ENCODE measurements at regions not wholly inside any gene's neighbourhood (a gene's known extent, or its start where the extent isn't known, plus 50 kb on each side); places are given as distances from the start of the nearest gene placed in this dataset.
A peak's percentile ranks its signal among the peaks of the same experiment; 100 is the strongest.
"Not testable (repeated sequence)": the region's sequence is repeated elsewhere in the genome, so short reads cannot be mapped to it uniquely, and the experiment has no call there.

DNA sequence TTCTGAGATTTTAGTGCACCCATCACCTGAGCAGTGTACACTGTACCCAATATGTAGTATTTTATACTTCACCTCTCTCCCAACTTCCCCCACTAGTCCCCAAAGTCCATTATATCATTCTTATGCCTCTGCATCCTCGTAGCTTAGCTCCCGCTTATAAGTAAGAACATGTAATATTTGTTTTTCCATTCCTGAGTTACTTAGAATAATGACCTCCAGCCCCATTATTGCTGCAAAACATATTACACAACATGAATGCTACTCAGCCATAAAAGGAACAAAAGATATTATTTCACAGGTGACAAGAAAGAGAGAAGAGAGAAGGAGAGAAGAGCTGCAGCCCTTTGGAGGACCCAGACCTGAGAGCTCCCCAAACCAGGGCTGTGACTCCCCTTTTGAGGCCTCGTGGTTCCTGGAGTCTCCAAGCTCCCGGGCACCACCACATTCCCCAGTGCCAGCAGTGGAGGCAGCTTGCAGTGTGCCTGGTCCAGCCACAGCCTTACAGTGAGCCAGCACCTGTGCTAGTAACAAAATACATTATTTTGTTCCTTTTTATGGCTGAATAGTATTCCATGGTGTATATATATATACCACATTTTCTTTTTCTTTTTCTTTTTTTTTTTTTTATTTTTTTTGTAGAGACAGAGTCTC lies 194.5 kb upstream of the DAB2 start:
- in situ Hi-C loops (cut with HindIII; ENCODE audit: low pct_ligation_motif_present, low pct_unique_long_range_greater_than_20kb, low sequenced_read_pairs): no loop called here
- no peak for DNase-seq

DNA sequence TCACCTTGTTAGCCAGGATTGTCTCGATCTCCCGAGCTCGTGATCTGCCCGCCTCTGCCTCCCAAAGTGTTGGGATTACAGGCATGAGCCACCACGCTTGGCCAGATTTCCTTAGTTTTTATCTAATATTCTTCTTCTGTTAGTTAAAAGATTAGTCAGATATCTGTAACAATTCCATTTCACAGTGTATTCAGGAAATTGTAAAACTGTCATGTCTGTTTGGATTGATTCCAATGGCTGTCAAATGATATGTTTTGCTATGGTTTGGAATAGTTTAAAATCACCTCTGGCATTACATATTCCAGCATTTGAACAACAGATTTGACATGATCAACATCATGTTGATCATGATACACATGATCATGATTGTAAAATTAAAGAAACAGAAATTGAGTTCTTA lies 193.6 kb upstream of the DAB2 start:
- DNase-seq: no peak
- in situ Hi-C loops (cut with HindIII; ENCODE audit: low pct_ligation_motif_present, low pct_unique_long_range_greater_than_20kb, low sequenced_read_pairs): no loop called here

DNA sequence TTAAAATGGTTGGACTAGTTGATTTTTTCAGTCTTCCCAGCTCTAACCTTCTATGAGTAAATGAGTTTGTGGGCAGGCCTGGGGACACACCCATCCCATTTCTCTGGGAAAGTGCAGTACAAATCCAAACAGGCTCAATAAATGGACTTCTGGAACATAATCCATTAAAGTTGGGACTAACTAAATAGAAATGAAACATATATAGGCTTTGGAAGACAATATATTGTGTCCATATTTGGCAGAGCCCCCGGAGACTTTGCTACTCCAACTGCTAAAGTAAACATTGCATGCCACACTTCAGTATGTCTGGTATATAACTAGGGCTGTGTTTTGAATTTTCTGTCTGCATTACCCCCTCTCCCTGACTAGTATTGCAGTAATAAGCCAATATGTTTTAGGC lies 191.4 kb upstream of the DAB2 start:
- in situ Hi-C loops (cut with HindIII; ENCODE audit: low pct_ligation_motif_present, low pct_unique_long_range_greater_than_20kb, low sequenced_read_pairs): no loop called here
- no peak for DNase-seq

DNA sequence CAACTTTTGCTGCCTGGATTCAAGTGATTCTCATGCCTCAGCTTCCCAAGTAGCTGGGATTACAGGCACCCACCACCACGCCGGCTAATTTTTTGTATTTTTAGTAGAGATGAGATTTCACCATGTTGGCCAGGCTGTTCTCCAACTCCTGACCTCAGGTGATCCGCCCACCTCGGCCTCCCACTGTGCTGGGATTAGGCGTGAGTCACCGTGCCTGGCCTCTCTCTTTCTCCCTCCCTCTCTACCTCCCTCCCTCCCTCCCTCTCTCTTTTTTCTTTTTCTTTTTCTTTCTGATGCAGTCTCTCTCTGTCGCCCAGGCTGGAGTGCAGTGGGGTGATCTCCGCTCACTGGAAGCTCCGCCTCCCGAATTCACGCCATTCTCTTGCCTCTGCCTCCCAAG lies 186.3 kb upstream of the DAB2 start:
- in situ Hi-C loops (cut with HindIII; ENCODE audit: low pct_ligation_motif_present, low pct_unique_long_range_greater_than_20kb, low sequenced_read_pairs); DNase-seq: not testable (repeated sequence)

DNA sequence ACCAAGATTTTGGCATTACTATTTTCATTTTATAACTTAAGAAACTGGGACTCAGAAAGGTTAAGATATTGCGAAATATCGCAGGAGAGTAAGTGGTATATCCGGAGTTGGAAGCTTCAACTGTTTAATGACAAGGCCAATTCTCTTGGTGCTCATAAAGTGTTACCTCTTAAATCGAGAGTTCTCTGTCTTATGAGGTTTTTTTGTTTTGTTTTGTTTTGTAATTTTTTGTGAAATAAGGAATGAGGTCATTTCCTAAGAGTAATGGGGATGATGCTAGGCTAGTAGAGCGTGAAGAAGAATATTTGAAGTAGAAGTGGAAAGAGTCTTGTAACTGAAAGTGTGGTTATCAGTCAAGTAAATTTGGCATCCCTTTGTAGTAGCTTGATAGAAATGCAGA lies 183.2 kb upstream of the DAB2 start:
- no peak for DNase-seq
- in situ Hi-C loops (cut with HindIII; ENCODE audit: low pct_ligation_motif_present, low pct_unique_long_range_greater_than_20kb, low sequenced_read_pairs): no loop called here

DNA sequence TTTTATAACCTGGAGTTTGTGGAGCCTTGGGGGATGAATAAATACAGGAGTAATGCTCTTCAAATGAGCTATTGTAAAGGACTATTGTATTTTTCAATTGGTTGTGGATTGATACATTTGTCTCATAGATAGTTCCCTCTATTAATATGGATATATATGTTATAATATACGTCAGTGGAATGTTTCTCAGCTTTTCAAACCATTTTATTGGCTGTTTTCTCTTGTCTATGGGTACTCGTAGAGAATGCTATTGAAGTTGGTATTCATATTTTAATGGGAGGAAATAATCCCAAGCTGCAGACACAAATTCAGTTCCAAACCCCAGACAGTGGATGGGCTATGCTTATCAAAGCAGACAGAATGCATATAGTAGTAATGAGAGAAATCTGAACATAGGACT lies 181.8 kb upstream of the DAB2 start:
- DNase-seq: no peak
- in situ Hi-C loops (cut with HindIII; ENCODE audit: low pct_ligation_motif_present, low pct_unique_long_range_greater_than_20kb, low sequenced_read_pairs): no loop called here

DNA sequence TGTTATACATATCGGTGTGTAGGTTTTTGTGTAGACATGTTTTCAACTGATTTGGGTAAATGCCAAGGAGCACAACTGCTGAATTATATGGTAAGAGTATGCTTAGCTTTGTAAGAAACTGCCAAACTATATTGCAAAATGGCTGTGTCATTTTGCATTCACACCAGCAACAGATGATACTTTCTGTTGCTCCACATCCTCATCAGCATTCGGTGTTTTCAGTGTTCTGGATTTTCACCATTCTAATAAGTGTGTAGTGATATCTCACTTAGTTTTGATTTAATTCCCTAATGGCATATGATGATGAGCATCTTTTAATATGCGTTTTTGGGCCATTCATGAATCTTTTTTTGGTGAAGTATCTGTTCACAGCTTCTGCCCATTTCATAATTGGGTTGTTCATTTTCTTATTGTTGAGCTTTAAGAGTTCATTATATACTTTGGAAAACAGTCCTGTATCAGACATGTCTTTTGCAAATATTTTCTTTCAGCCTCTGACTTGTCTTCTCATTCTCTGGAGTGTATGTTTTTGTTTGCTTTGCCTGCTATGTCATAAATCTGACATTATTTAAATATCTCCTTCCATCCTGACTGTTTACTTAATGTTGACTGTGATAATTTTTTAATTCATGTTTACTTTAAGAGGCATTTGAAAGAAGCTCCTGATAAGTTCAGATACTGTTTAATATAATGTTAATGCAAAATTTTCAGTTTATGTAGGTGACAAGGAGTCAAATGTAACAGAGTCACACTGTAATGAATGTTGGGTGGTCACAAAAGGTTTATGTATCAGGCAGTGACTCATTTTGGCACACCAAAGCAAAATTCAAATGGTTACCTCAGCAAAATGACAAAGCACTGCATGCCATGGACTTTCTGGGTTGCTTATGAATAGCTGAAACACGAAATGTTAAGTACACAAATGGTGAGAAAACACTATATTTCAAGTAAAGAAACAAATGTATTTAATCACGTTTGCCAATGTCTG lies 181.1 kb upstream of the DAB2 start:
- DNase-seq: no peak
- in situ Hi-C loops (cut with HindIII; ENCODE audit: low pct_ligation_motif_present, low pct_unique_long_range_greater_than_20kb, low sequenced_read_pairs): no loop called here

DNA sequence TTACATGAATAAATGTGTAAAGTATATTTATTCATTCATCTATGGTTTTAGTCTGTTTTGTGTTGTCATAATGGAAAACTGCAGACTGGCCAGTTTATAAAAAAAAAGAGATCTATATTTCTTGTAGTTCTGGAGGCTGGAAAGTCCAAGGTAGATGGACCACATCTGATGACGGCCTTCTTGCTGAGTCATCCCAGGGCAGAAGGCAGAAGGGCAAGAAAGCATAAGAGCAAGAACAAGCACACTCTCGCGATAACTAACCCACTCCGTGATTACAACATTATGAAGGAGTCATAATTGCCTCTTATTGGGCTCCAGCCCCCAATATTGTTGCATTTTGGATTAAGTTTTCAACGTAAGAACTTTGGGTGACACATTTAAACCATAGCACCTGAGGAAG lies 180.4 kb upstream of the DAB2 start:
- DNase-seq: no peak
- in situ Hi-C loops (cut with HindIII; ENCODE audit: low pct_ligation_motif_present, low pct_unique_long_range_greater_than_20kb, low sequenced_read_pairs): no loop called here

DNA sequence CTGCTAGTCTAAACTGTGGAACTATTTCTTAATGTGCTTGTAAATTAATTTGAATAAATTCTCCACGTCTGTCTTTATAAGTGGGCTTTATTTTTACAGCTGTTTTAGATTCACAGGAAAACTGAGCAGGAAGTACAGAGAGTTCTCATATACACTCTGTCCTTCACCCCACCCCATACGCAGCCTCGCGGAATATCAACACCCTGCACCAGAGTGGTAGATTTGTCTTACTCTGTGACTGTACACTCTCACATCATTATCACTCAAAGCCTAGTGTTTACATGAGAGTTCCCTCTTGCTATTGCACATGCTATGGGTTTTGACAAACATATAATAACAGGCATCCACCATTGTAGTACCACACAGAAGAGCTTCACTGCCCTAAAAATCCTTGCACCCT lies 179.7 kb upstream of the DAB2 start:
- in situ Hi-C loops (cut with HindIII; ENCODE audit: low pct_ligation_motif_present, low pct_unique_long_range_greater_than_20kb, low sequenced_read_pairs): no loop called here

DNA sequence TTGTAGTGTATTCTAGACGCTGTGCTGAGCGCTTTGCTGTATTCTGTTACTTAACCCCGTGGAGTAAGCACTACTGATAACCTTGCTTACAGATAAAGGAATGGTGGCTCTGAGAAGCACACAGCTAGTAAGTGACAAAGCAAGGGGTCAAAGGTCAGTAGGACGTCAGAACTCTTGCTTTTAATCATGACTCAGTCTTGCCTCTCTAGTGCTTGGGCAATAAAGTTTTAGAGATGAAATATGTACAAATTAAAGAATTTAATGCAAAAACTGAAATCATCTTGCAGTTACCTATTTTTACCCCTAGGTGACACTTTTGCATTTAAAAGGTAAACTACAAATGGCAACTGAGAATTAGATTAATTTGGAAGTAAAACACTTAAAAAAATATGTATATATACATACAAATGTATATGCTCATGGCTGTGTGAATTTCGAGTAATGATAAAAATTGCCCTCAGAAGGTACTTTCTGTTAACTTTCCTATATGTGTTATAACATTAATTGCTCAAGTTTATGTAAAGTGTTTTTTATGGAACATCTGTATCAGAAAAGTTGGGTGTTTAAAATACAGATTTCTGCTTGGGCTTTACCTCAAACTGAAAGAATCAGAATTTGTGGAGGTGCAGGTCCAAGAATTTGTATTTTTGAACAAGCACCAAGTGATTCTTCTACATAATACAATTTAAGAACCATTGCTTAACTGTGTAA lies 175.1 kb upstream of the DAB2 start:
- in situ Hi-C loops (cut with HindIII; ENCODE audit: low pct_ligation_motif_present, low pct_unique_long_range_greater_than_20kb, low sequenced_read_pairs): no loop called here
- peak; percentile 11 for DNase-seq

More for the DNA sequence above, 179.7 kb upstream of the DAB2 start:
- no peak for DNase-seq

DNA sequence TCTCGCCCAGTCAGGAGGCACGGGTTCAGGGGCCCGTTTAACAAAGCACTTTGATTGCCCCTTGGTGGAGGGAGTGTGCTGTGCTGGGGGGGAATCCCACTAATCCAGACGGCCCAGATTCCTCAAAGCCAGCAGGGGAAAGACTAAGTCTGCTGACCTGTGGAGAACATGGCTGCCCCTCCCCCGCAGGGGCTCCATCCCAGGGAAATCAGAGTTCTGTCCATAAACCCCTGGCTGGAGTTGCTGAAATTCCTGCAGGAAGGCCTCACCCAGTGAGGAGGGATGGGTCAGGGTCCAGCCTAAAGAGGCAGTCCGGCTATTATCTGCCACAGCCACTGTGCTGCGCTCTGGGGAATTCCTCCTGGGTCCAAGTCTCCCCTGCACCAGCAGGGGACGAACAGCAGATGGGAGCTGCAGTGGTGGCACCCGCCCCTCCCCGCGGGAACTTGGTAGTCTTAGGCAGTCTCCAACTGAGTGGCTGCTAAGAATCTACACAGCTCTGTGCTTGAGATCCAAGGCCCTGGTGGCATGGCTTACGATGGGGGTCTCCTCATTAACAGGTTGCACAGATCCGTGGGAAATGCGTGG lies 174.0 kb upstream of the DAB2 start:
- in situ Hi-C loops (cut with HindIII; ENCODE audit: low pct_ligation_motif_present, low pct_unique_long_range_greater_than_20kb, low sequenced_read_pairs): no loop called here
- DNase-seq: no peak

DNA sequence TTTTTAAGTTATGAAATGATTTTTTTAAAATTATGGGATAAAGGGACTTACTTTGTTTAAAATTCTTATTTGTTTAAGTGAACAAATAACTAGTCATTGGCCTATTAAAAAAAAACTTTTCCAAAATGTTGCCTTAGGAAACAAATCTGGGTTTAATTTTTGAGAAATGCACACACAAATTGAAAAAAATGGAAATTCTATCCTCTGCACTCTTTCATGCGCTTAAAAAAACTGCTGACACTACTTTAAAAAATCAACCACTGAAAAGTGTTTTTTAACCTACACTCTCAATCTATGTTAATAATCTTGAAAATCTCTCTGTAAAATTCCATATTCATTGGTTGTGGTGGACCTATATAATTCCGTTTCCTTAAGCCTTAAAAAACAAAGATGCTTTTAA lies 163.4 kb upstream of the DAB2 start:
- DNase-seq: no peak
- in situ Hi-C loops (cut with HindIII; ENCODE audit: low pct_ligation_motif_present, low pct_unique_long_range_greater_than_20kb, low sequenced_read_pairs): no loop called here

DNA sequence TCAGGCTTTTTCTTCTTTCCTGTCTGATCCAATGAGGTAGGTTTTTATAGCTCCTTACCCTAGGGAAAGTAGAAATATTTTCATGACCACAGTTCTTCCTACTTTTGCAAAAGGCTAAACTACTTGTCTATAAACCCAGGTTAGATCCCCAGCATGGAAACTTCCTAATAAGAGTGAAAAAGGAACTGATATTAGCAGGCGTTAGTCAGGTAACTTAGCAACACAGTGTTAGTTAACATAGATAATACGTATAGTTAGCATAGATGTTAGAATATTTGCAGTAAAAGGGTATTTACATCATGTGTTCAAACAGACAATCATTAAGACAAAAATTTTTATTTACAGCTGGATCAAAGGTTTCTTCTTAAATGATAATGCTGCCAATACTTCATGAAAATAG lies 162.9 kb upstream of the DAB2 start:
- no peak for DNase-seq
- in situ Hi-C loops (cut with HindIII; ENCODE audit: low pct_ligation_motif_present, low pct_unique_long_range_greater_than_20kb, low sequenced_read_pairs): no loop called here

DNA sequence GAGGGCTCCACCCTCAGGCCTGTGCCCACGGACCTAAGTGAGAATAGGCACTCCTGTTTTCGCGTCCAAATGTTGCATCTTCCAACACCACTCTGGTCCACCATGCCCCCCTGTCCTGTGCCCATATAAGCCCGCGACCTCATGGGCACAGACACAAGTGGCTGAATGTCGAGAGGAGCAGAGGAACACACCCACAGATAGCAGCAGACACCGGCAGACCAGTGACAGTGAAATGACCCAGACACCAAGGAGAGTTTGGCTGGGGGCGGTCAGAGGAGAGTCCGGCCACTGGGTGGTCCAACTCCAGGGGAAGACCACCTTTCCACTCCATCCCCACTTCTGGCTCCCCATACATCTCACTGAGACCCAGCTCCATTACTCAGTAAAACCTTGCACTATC lies 161.4 kb upstream of the DAB2 start:
- DNase-seq: no peak
- in situ Hi-C loops (cut with HindIII; ENCODE audit: low pct_ligation_motif_present, low pct_unique_long_range_greater_than_20kb, low sequenced_read_pairs): no loop called here

DNA sequence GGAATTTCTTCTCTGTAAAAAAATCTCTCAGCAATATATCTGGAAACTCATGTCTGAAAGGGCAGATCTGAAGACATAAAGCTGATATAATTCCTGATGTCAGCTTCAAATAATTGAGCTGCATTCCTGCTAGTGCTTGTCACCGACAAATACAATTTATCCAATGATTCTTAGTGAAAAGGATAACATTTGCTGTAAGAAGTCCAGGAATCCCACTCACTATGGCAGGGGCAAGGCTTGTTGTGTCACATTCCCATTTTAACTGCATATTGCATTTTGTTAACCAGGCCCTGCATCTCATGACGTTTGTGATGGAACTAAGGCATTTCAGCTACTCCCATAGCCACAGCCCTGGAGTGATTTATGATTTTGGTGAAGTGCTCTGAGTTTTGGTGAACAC lies 160.1 kb upstream of the DAB2 start:
- DNase-seq: no peak
- in situ Hi-C loops (cut with HindIII; ENCODE audit: low pct_ligation_motif_present, low pct_unique_long_range_greater_than_20kb, low sequenced_read_pairs): no loop called here

DNA sequence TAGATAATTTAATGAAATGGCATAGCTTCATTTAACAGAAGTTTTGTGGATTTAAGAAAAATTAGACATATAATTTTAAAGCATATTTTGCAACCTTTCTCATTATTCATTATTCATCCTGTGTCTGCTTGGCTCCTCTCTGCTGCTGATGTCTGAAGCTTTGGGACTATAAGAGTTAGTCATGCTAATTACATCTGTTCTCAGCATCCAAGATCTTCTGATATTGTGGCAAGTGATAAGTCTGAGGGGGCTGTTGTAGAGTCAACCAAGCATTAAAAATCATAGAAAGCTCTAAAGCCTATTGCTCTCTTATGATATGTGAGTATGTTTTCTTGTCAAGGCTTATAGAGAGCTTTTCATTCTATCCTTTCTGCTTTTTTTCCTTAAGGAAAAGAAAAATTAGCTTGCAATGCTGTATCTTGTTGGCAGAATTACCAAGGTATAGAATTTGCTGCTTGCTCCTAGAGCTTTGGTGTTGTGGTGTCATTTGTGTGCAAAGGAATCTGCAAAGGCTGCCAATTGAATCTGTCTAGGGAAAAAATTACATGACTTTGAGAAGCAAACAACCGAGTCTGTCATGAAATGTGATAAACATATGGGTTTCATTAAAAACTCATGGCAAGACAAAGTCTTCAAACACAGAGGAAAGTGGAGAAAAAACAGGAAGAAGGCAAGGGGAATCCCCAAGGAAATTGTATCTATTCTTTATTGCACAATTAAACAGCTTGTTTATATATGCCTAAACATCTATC lies 156.1 kb upstream of the DAB2 start:
- no peak for DNase-seq
- in situ Hi-C loops (cut with HindIII; ENCODE audit: low pct_ligation_motif_present, low pct_unique_long_range_greater_than_20kb, low sequenced_read_pairs): no loop called here

DNA sequence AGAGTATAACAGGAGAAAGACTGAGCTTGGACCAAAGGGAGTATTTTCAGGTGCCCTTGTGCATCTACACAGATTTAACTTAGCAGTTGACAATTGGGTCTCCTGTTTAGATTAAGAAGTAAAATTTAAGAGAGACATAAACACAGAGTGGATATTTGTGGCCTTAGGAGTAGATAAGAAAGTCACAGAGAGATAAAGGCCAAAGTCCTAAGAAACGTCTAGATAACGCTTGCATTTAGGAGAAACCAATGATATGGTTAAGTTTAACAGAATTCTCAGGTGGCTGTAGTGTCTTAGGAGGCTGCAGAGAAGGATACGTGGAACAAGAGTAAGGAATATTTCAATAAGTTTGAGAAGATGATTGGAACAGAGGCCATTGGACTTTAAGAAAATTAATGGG lies 155.0 kb upstream of the DAB2 start:
- no peak for DNase-seq
- in situ Hi-C loops (cut with HindIII; ENCODE audit: low pct_ligation_motif_present, low pct_unique_long_range_greater_than_20kb, low sequenced_read_pairs): no loop called here

DNA sequence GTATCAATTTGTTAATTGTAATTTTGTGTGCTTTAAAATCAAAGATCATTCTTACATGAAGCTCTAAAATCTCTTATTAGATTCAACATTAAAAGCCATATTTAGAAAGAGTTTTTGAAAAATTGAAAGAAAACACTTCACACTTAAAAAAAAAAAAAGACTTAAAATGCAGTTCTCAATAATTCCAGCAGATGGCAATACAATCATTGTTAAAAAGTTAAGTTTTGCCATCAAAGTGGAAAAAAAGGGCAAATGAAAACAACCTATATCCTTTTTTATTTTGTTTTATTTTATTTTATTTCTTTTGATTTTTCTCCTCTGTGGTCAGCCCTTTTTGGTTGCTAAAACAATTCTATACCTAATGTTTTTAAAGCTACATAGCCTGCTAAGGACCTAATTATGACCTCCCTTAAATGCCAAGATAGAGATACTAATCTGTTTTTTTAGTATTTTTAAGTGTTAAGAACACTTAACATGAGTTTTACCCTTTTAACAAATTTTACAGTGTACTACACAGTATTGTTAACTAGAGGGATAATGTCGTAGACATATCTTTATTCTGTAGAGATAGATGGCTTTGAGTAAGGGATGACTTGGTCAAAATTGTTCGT lies 154.2 kb upstream of the DAB2 start:
- in situ Hi-C loops (cut with HindIII; ENCODE audit: low pct_ligation_motif_present, low pct_unique_long_range_greater_than_20kb, low sequenced_read_pairs): no loop called here
- DNase-seq: peak; percentile 22
